ENCODE measurements at regions not wholly inside any gene's neighbourhood (a gene's known extent, or its start where the extent isn't known, plus 50 kb on each side); places are given as distances from the start of the nearest gene placed in this dataset.

GRCh38 chr11:116352881-116353280 lies 419.9 kb downstream of the BUD13 start:
- Histone ChIP-seq H3K4me3 (no peak overlapping the region), H3K9me3 (no peaks in the 10 kb centered on the region), H3K27me3 (peaks cover 0 to 23% (median 0%) of the 10 kb centered on the region in 4 donors), H3K27ac (no peak overlapping the region), H3K36me3 (no peaks in the 10 kb centered on the region), H3K4me1 (no peaks in the 10 kb centered on the region)
- intact Hi-C loops (cut with DNase I) = no loop called here
- no peak for DNase-seq
- 49 to 65% methylated on average over 3 to 4 of the region's 4 CpGs for WGBS, 2 donors
- TF ChIP-seq POLR2A (IDR thresholded peaks at IDR 0.05) = no peak
- no peak for TF ChIP-seq CTCF (IDR thresholded peaks at IDR 0.05)

GRCh38 chr11:116348226-116348625 lies 424.6 kb downstream of the BUD13 start:
- no peak for TF ChIP-seq CTCF (IDR thresholded peaks at IDR 0.05)
- 14 to 31% methylated on average over 1 of the region's 1 CpG for WGBS, 2 donors
- Histone ChIP-seq H3K27me3 (peaks cover 0 to 28% (median 0%) of the 10 kb centered on the region in 4 donors), H3K4me3 (no peak overlapping the region), H3K36me3 (no peaks in the 10 kb centered on the region), H3K4me1 (no peaks in the 10 kb centered on the region), H3K27ac (no peak overlapping the region), H3K9me3 (no peaks in the 10 kb centered on the region)
- no peak for DNase-seq
- intact Hi-C loops (cut with DNase I) = no loop called here

- WGBS, 2 donors = 77 to 81% methylated on average over 2 of the region's 2 CpGs
- DNase-seq = no peak
- intact Hi-C loops (cut with DNase I) = no loop called here
These were observed 427.2 kb downstream of the BUD13 start for GRCh38 chr11:116345575-116345974.

GRCh38 chr11:116344601-116345000 lies 428.2 kb downstream of the BUD13 start:
- Histone ChIP-seq H3K27ac (no peak overlapping the region), H3K27me3 (peaks cover 0 to 36% (median 0%) of the 10 kb centered on the region in 4 donors), H3K9me3 (no peaks in the 10 kb centered on the region), H3K36me3 (no peaks in the 10 kb centered on the region), H3K4me1 (no peaks in the 10 kb centered on the region), H3K4me3 (no peak overlapping the region)
- no peak for DNase-seq
- 20 to 21% methylated on average over 5 of the region's 5 CpGs for WGBS, 2 donors
- intact Hi-C loops (cut with DNase I) = no loop called here
- no peak for TF ChIP-seq CTCF (IDR thresholded peaks at IDR 0.05)

More at GRCh38 chr11:116345575-116345974, 427.2 kb downstream of the BUD13 start:
- Histone ChIP-seq H3K27ac (no peak overlapping the region), H3K36me3 (no peaks in the 10 kb centered on the region), H3K27me3 (peaks cover 0 to 36% (median 0%) of the 10 kb centered on the region in 4 donors), H3K9me3 (no peaks in the 10 kb centered on the region), H3K4me3 (no peak overlapping the region), H3K4me1 (no peaks in the 10 kb centered on the region)
- TF ChIP-seq CTCF (IDR thresholded peaks at IDR 0.05) (no peak), POLR2A (IDR thresholded peaks at IDR 0.05) (no peak)

- WGBS, 2 donors = 74 to 77% methylated on average over 3 of the region's 3 CpGs
- no peak overlapping the region for H3K4me3 ChIP-seq
- H3K9me3 ChIP-seq = no peaks in the 10 kb centered on the region
- peaks cover 0 to 28% (median 0%) of the 10 kb centered on the region in 4 donors for H3K27me3 ChIP-seq
- H3K36me3 ChIP-seq = no peaks in the 10 kb centered on the region
- no peak for TF ChIP-seq POLR2A (IDR thresholded peaks at IDR 0.05)
- TF ChIP-seq CTCF (IDR thresholded peaks at IDR 0.05) = no peak
- H3K27ac ChIP-seq = no peak overlapping the region
- H3K4me1 ChIP-seq = no peaks in the 10 kb centered on the region
- intact Hi-C loops (cut with DNase I) = no loop called here
- no peak for DNase-seq
These were observed 429.5 kb downstream of the BUD13 start for GRCh38 chr11:116343270-116343669.

All from esophagus squamous epithelium (tissue), 5 donors.